ENCODE measurements at regions not wholly inside any gene's neighbourhood (a gene's known extent, or its start where the extent isn't known, plus 50 kb on each side); places are given as distances from the start of the nearest gene placed in this dataset.

DNA sequence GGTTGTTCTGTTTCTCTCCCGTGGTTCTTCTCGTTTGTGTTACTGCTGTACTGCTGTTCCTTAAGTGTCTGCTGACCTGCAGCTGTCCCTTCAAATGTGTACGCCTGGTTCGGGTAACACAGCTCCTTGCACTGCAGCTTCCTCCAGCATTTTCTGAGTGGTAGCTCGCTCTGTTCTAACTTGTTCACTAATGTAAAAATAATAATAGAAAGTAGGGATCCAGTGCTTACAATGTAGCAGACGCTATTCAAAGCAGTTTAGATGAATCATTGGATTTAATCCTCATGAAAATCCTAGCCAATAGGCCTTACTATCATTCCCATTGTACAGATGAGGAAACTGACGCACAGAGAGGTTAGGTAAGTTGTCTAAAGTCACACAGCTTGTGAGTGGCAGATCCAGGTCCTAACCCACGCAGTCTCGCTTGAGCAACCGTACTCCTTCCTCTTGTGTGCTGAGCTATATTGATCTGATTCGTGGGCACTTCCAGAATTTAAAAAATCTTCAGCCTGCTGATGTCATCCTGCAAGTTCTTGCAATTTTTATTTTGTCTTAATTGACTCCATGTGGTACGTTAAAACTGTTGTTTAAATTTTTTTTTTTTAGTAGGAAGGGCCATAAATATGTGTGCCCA, 448.2 kb upstream of the FAT1 start:
- H4K20me1 ChIP-seq (ENCODE audit: insufficient read depth, low read length): no peaks in the 10 kb centered on the region
- peaks cover 0 to 3% (median 0%) of the 10 kb centered on the region in 3 donors for H3K27me3 Mint-ChIP-seq (ENCODE audit: low read depth in 3 of 3)
- H3K4me1 Mint-ChIP-seq: no peaks in the 10 kb centered on the region
- H3K9me3 ChIP-seq (replicated peaks in 1 of 2; ENCODE audit: control insufficient read depth in 1 of 2, insufficient read depth in 1 of 2, low read length in 2 of 2): peaks cover 0 to 5% of the 10 kb centered on the region in 2 donors
- H3K27me3 ChIP-seq (ENCODE audit: control insufficient read depth in 2 of 2, insufficient read depth in 2 of 2, low read length in 2 of 2): no peaks in the 10 kb centered on the region
- H3K9me3 Mint-ChIP-seq: peaks cover 0 to 15% (median 3%) of the 10 kb centered on the region in 7 donors
- H3K9ac ChIP-seq (ENCODE audit: insufficient read depth, low read length, poor library complexity, severe bottlenecking): no peak overlapping the region
- no peaks in the 10 kb centered on the region for H3K36me3 ChIP-seq (replicated peaks in 1 of 2; ENCODE audit: control insufficient read depth in 1 of 2, insufficient read depth in 2 of 2, low read length in 2 of 2)
- H3K4me1 ChIP-seq (ENCODE audit: control insufficient read depth in 1 of 2, insufficient read depth in 2 of 2, low read length in 2 of 2): no peaks in the 10 kb centered on the region
- intact Hi-C loops (cut with micrococcal nuclease): no loop called here
- no peak overlapping the region for H3K4me3 ChIP-seq (replicated peaks in 1 of 3; ENCODE audit: low read depth in 2 of 3, low read length in 3 of 3)
- no peaks in the 10 kb centered on the region for H3K36me3 Mint-ChIP-seq
- no peak overlapping the region for H3K4me2 ChIP-seq (replicated peaks; ENCODE audit: extremely low read depth, low read length, poor library complexity, severe bottlenecking)
- H3K79me2 ChIP-seq (ENCODE audit: insufficient read depth, low read length): no peaks in the 10 kb centered on the region
- 74% methylated on average over 5 of the region's 12 CpGs for WGBS (ENCODE audit: insufficient coverage)
- H3K4me3 Mint-ChIP-seq: no peak overlapping the region
- H3K27ac Mint-ChIP-seq: no peak overlapping the region
- no peak overlapping the region for H2AFZ ChIP-seq (ENCODE audit: insufficient read depth, low read depth, low read length, poor library complexity, severe bottlenecking)
- TF ChIP-seq CTCF (IDR thresholded peaks at IDR 0.05): no peak
- DNase-seq: no peak
- no peak overlapping the region for H3K27ac ChIP-seq (ENCODE audit: low read depth in 1 of 2, low read length in 2 of 2)

GRCh38 chr4:187172340-187172761, 448.7 kb upstream of the FAT1 start:
- no peaks in the 10 kb centered on the region for H3K36me3 ChIP-seq (replicated peaks in 1 of 2; ENCODE audit: control insufficient read depth in 1 of 2, insufficient read depth in 2 of 2, low read length in 2 of 2)
- Mint-ChIP-seq H3K36me3 (no peaks in the 10 kb centered on the region), H3K27me3 (ENCODE audit: low read depth in 3 of 3) (peaks cover 0 to 3% (median 0%) of the 10 kb centered on the region in 3 donors), H3K4me1 (no peaks in the 10 kb centered on the region), H3K9me3 (peaks cover 0 to 17% (median 3%) of the 10 kb centered on the region in 7 donors), H3K27ac (no peak overlapping the region), H3K4me3 (no peak overlapping the region)
- TF ChIP-seq CTCF (IDR thresholded peaks at IDR 0.05): no peak
- no peak overlapping the region for H2AFZ ChIP-seq (ENCODE audit: insufficient read depth, low read depth, low read length, poor library complexity, severe bottlenecking)
- H4K20me1 ChIP-seq (ENCODE audit: insufficient read depth, low read length): no peaks in the 10 kb centered on the region
- WGBS (ENCODE audit: insufficient coverage): 73% methylated on average over 6 of the region's 7 CpGs
- H3K27ac ChIP-seq (ENCODE audit: low read depth in 1 of 2, low read length in 2 of 2): no peak overlapping the region
- peaks cover 0 to 5% of the 10 kb centered on the region in 2 donors for H3K9me3 ChIP-seq (replicated peaks in 1 of 2; ENCODE audit: control insufficient read depth in 1 of 2, insufficient read depth in 1 of 2, low read length in 2 of 2)
- intact Hi-C loops (cut with micrococcal nuclease): no loop called here
- H3K4me3 ChIP-seq (replicated peaks in 1 of 3; ENCODE audit: low read depth in 2 of 3, low read length in 3 of 3): no peak overlapping the region
- H3K9ac ChIP-seq (ENCODE audit: insufficient read depth, low read length, poor library complexity, severe bottlenecking): no peak overlapping the region
- H3K79me2 ChIP-seq (ENCODE audit: insufficient read depth, low read length): no peaks in the 10 kb centered on the region
- H3K27me3 ChIP-seq (ENCODE audit: control insufficient read depth in 2 of 2, insufficient read depth in 2 of 2, low read length in 2 of 2): no peaks in the 10 kb centered on the region
- H3K4me2 ChIP-seq (replicated peaks; ENCODE audit: extremely low read depth, low read length, poor library complexity, severe bottlenecking): no peak overlapping the region
- no peak for DNase-seq
- H3K4me1 ChIP-seq (ENCODE audit: control insufficient read depth in 1 of 2, insufficient read depth in 2 of 2, low read length in 2 of 2): no peaks in the 10 kb centered on the region
